Loucy (cell line): ENCODE measurements at regions not wholly inside any gene's neighbourhood (a gene's known extent, or its start where the extent isn't known, plus 50 kb on each side); places are given as distances from the start of the nearest gene placed in this dataset.

Source experiments
- CTCF ChIP-seq: fragments of 200-600 bp; sonication (generic); conservative IDR thresholded peaks from 2 replicates; pipeline ENCODE4 v1.5.1; 2014; ENCODE audit warnings: mild to moderate bottlenecking, antibody characterized with exemption, low read length
- EZH2phosphoT487 ChIP-seq: fragments of 200-600 bp; IDR thresholded peaks from 2 replicates; pipeline ENCODE4 v1.6.1; 2018; ENCODE audit warnings: antibody characterized with exemption, mild to moderate bottlenecking, moderate library complexity, borderline replicate concordance

GRCh38 chr15:87606971-87607370 lies 649.6 kb downstream of the NTRK3 start:
- TF ChIP-seq CTCF = no peak
- no peak for TF ChIP-seq EZH2phosphoT487
